ENCODE measurements at regions not wholly inside any gene's neighbourhood (a gene's known extent, or its start where the extent isn't known, plus 50 kb on each side); places are given as distances from the start of the nearest gene placed in this dataset.

- no peak for TF ChIP-seq CTCF (IDR thresholded peaks at IDR 0.05)
- Histone ChIP-seq H3K4me3 (ENCODE audit: low read depth, low read length) (no peak overlapping the region), H3K9me3 (ENCODE audit: control insufficient read depth, low read length) (no peaks in the 10 kb centered on the region), H3K27ac (no peak overlapping the region), H2AFZ (no peak overlapping the region), H3K9ac (no peak overlapping the region), H3K27me3 (ENCODE audit: control insufficient read depth, insufficient read depth, low read length) (no peaks in the 10 kb centered on the region), H3K4me1 (no peaks in the 10 kb centered on the region), H3K79me2 (no peaks in the 10 kb centered on the region), H3K36me3 (ENCODE audit: control insufficient read depth, insufficient read depth, low read length) (no peaks in the 10 kb centered on the region), H3K4me2 (ENCODE audit: low read length) (no peak overlapping the region)
These were observed 152.1 kb upstream of the GHITM start for GRCh38 chr10:83987216-83987615.

GRCh38 chr10:83988435-83988834, 150.9 kb upstream of the GHITM start:
- Histone ChIP-seq H2AFZ (no peak overlapping the region), H3K36me3 (ENCODE audit: control insufficient read depth, insufficient read depth, low read length) (no peaks in the 10 kb centered on the region), H3K9me3 (ENCODE audit: control insufficient read depth, low read length) (no peaks in the 10 kb centered on the region), H3K9ac (no peak overlapping the region), H3K79me2 (no peaks in the 10 kb centered on the region), H3K27me3 (ENCODE audit: control insufficient read depth, insufficient read depth, low read length) (no peaks in the 10 kb centered on the region), H3K27ac (no peak overlapping the region), H3K4me2 (ENCODE audit: low read length) (no peak overlapping the region), H3K4me1 (no peaks in the 10 kb centered on the region), H3K4me3 (ENCODE audit: low read depth, low read length) (no peak overlapping the region)
- TF ChIP-seq CTCF (IDR thresholded peaks at IDR 0.05) = no peak

- Histone ChIP-seq H2AFZ (no peak overlapping the region), H3K36me3 (ENCODE audit: control insufficient read depth, insufficient read depth, low read length) (no peaks in the 10 kb centered on the region), H3K9me3 (ENCODE audit: control insufficient read depth, low read length) (no peaks in the 10 kb centered on the region), H3K27me3 (ENCODE audit: control insufficient read depth, insufficient read depth, low read length) (no peaks in the 10 kb centered on the region), H3K9ac (no peak overlapping the region), H3K4me2 (ENCODE audit: low read length) (no peak overlapping the region), H3K27ac (no peak overlapping the region), H3K79me2 (no peaks in the 10 kb centered on the region), H3K4me1 (no peaks in the 10 kb centered on the region), H3K4me3 (ENCODE audit: low read depth, low read length) (no peak overlapping the region)
- TF ChIP-seq CTCF (IDR thresholded peaks at IDR 0.05) = no peak
These were observed 149.2 kb upstream of the GHITM start for GRCh38 chr10:83990126-83990525.

- Histone ChIP-seq H3K4me1 (no peaks in the 10 kb centered on the region), H3K9me3 (ENCODE audit: control insufficient read depth, low read length) (no peaks in the 10 kb centered on the region), H3K4me2 (ENCODE audit: low read length) (no peak overlapping the region), H3K79me2 (no peaks in the 10 kb centered on the region), H3K27me3 (ENCODE audit: control insufficient read depth, insufficient read depth, low read length) (no peaks in the 10 kb centered on the region), H2AFZ (no peak overlapping the region), H3K4me3 (ENCODE audit: low read depth, low read length) (no peak overlapping the region), H3K36me3 (ENCODE audit: control insufficient read depth, insufficient read depth, low read length) (no peaks in the 10 kb centered on the region), H3K9ac (no peak overlapping the region), H3K27ac (no peak overlapping the region)
- no peak for TF ChIP-seq CTCF (IDR thresholded peaks at IDR 0.05)
These were observed 147.1 kb upstream of the GHITM start for GRCh38 chr10:83991986-83992753.

- no peaks in the 10 kb centered on the region for H3K36me3 ChIP-seq (ENCODE audit: control insufficient read depth, insufficient read depth, low read length)
- no peak overlapping the region for H3K27ac ChIP-seq
- no peaks in the 10 kb centered on the region for H3K4me1 ChIP-seq
- TF ChIP-seq CTCF (IDR thresholded peaks at IDR 0.05) = no peak
- H3K4me2 ChIP-seq (ENCODE audit: low read length) = no peak overlapping the region
- no peak overlapping the region for H3K4me3 ChIP-seq (ENCODE audit: low read depth, low read length)
- H2AFZ ChIP-seq = no peak overlapping the region
- H3K9ac ChIP-seq = no peak overlapping the region
- no peaks in the 10 kb centered on the region for H3K9me3 ChIP-seq (ENCODE audit: control insufficient read depth, low read length)
- no peaks in the 10 kb centered on the region for H3K27me3 ChIP-seq (ENCODE audit: control insufficient read depth, insufficient read depth, low read length)
- H3K79me2 ChIP-seq = no peaks in the 10 kb centered on the region
These were observed 145.0 kb upstream of the GHITM start for GRCh38 chr10:83994325-83994724.

All from parathyroid adenoma (tissue), 2 donors.